ENCODE measurements at regions not wholly inside any gene's neighbourhood (a gene's known extent, or its start where the extent isn't known, plus 50 kb on each side); places are given as distances from the start of the nearest gene placed in this dataset.

- TF ChIP-seq CTCF (IDR thresholded peaks at IDR 0.05): no peak
- no peak for TF ChIP-seq EZH2phosphoT487 (IDR thresholded peaks at IDR 0.05; ENCODE audit: borderline replicate concordance, low read depth)
- TF ChIP-seq PBX3 (IDR thresholded peaks at IDR 0.05): no peak
- TF ChIP-seq EP300 (IDR thresholded peaks at IDR 0.05; ENCODE audit: borderline replicate concordance in 1 of 2, low read depth in 1 of 2, low read length in 1 of 2): no peak
- TF ChIP-seq TEAD4 (IDR thresholded peaks at IDR 0.05; ENCODE audit: borderline replicate concordance, insufficient read depth): no peak
- no peak for TF ChIP-seq RFX5 (IDR thresholded peaks at IDR 0.05; ENCODE audit: low read length)
- no peak for TF ChIP-seq NFIC (IDR thresholded peaks at IDR 0.05; ENCODE audit: borderline replicate concordance)
- no peak for TF ChIP-seq MAX (IDR thresholded peaks at IDR 0.05; ENCODE audit: low read depth)
- no peak for TF ChIP-seq MXI1 (IDR thresholded peaks at IDR 0.05; ENCODE audit: low read depth, low read length)
- no peak for TF ChIP-seq SMC3 (IDR thresholded peaks at IDR 0.05; ENCODE audit: low read depth, low read length)
- no peak for TF ChIP-seq TCF12 (IDR thresholded peaks at IDR 0.05)
Measured at GRCh38 chr13:111458001-111458531, 137.6 kb downstream of the TEX29 start.

All from SK-N-SH (cell line).